IMR-90 (cell line): ENCODE measurements at regions not wholly inside any gene's neighbourhood (a gene's known extent, or its start where the extent isn't known, plus 50 kb on each side); places are given as distances from the start of the nearest gene placed in this dataset.

Source experiments
- ATAC-seq: fragments of 200-7000 bp; cut with Tn5 transposase; 2 replicates; pipeline ENCODE4 v1.9.1; 2020; ENCODE audit warnings: low read depth, mild to moderate bottlenecking, moderate library complexity
- BruUV-seq: library from RNA; stranded (reverse); fragments of 400-500 nt; replicated peaks from 2 replicates; lab custom pipeline; 2021; lab: Mats Ljungman, UMichigan
- CTCF ChIA-PET: fragments of 300-600 bp; formaldehyde crosslinking; extraction: SDS; loops from one replicate; lab custom pipeline; 2021; ENCODE audit warnings: antibody characterized with exemption; lab: Yijun Ruan, JAX
- POLR2A ChIA-PET: fragments of 300-600 bp; sonication (Branson Sonifier 250); formaldehyde crosslinking; loops from one replicate; lab custom pipeline; 2022; ENCODE audit warnings: antibody characterized with exemption; ENCODE audit not compliant: unreplicated experiment; lab: Charles Lee
- DNase-seq: peaks from one replicate; pipeline ENCODE4 v3.0.0; 2013
- H2AFZ ChIP-seq: replicated peaks from 2 replicates; pipeline ENCODE3; 2013; ENCODE audit warnings: low read length, mild to moderate bottlenecking; ENCODE audit not compliant: poor library complexity
- H2AK5ac ChIP-seq: 2 replicates; pipeline ENCODE4 v1.6.1; 2013; ENCODE audit warnings: low read depth, low read length, inconsistent platforms
- H2AK9ac ChIP-seq: replicated peaks from 2 replicates; pipeline ENCODE3; 2013; ENCODE audit warnings: mild to moderate bottlenecking, low read depth, low read length, moderate library complexity; ENCODE audit not compliant: poor library complexity
- H2BK120ac ChIP-seq: 2 replicates; pipeline ENCODE4 v1.6.1; 2013; ENCODE audit warnings: low read depth, low read length, inconsistent platforms
- H2BK15ac ChIP-seq: 3 replicates; pipeline ENCODE4 v1.6.1; 2013; ENCODE audit warnings: low read depth, low read length, inconsistent platforms
- H2BK20ac ChIP-seq: 2 replicates; pipeline ENCODE4 v1.6.1; 2013; ENCODE audit warnings: low read depth, mild to moderate bottlenecking, inconsistent platforms, low read length, moderate library complexity
- H2BK5ac ChIP-seq: 2 replicates; pipeline ENCODE4 v1.6.1; 2013; ENCODE audit warnings: mild to moderate bottlenecking, low read depth, low read length, inconsistent platforms; ENCODE audit not compliant: poor library complexity, severe bottlenecking
- H3K14ac ChIP-seq: replicated peaks from 2 replicates; pipeline ENCODE4 v1.6.1; 2013; ENCODE audit warnings: low read depth, low read length, inconsistent platforms
- H3K18ac ChIP-seq: 2 replicates; pipeline ENCODE4 v1.6.1; 2013; ENCODE audit warnings: low read depth, low read length, control low read depth
- H3K23ac ChIP-seq: 2 replicates; pipeline ENCODE4 v1.6.1; 2013; ENCODE audit warnings: low read depth, low read length, inconsistent platforms
- H3K27ac ChIP-seq: 2 replicates; pipeline ENCODE4 v1.5.1; 2013; ENCODE audit warnings: mild to moderate bottlenecking, control low read depth, low read length; ENCODE audit not compliant: insufficient read depth
- H3K27me3 ChIP-seq: 2 replicates; pipeline ENCODE4 v1.6.1; 2013; ENCODE audit warnings: low read length; ENCODE audit not compliant: control insufficient read depth, insufficient read depth
- H3K36me3 ChIP-seq: 2 replicates; pipeline ENCODE4 v1.6.1; 2013; ENCODE audit warnings: low read length, mixed read lengths; ENCODE audit not compliant: control insufficient read depth, insufficient read depth
- H3K4ac ChIP-seq: 2 replicates; pipeline ENCODE4 v1.6.1; 2013; ENCODE audit warnings: low read depth, low read length, inconsistent platforms
- H3K4me1 ChIP-seq: 2 replicates; pipeline ENCODE4 v1.6.1; 2013; ENCODE audit warnings: low read length, mixed read lengths; ENCODE audit not compliant: control insufficient read depth, insufficient read depth
- H3K4me2 ChIP-seq: 2 replicates; pipeline ENCODE4 v1.6.1; 2013; ENCODE audit warnings: low read depth, mild to moderate bottlenecking, control low read depth, low read length, moderate library complexity
- H3K4me3 ChIP-seq: 2 replicates; pipeline ENCODE4 v1.5.1; 2013; ENCODE audit warnings: low read depth, mild to moderate bottlenecking, control low read depth, low read length, moderate library complexity; ENCODE audit not compliant: insufficient read depth
- H3K56ac ChIP-seq: 2 replicates; pipeline ENCODE4 v1.6.1; 2013; ENCODE audit warnings: low read length, inconsistent platforms; ENCODE audit not compliant: insufficient read depth; ENCODE audit errors: extremely low read depth
- H3K79me1 ChIP-seq, 2 experiments: 2 replicates each; pipeline ENCODE4 v1.6.1; 2013; ENCODE audit warnings: low read length in 2 of 2, inconsistent platforms in 1 of 2, low read depth in 1 of 2
- H3K9ac ChIP-seq: 2 replicates; pipeline ENCODE4 v1.6.1; 2013; ENCODE audit warnings: low read depth, low read length, control low read depth
- H3K9me1 ChIP-seq: 2 replicates; pipeline ENCODE4 v1.6.1; 2013; ENCODE audit warnings: low read length, inconsistent platforms; ENCODE audit not compliant: insufficient read depth
- H3K9me3 ChIP-seq: 2 replicates; pipeline ENCODE4 v1.6.1; 2013; ENCODE audit warnings: low read length; ENCODE audit not compliant: control insufficient read depth, insufficient read depth
- H4K20me1 ChIP-seq: 2 replicates; pipeline ENCODE4 v1.6.1; 2013; ENCODE audit warnings: low read length, inconsistent platforms; ENCODE audit not compliant: insufficient read depth
- H4K5ac ChIP-seq: 2 replicates; pipeline ENCODE4 v1.6.1; 2013; ENCODE audit warnings: mild to moderate bottlenecking, low read depth, low read length, control low read depth
- H4K8ac ChIP-seq, 2 experiments: 2 replicates each; pipeline ENCODE4 v1.6.1; 2013; ENCODE audit warnings: low read depth in 2 of 2, low read length in 2 of 2, control low read depth in 1 of 2, inconsistent platforms in 1 of 2
- H4K91ac ChIP-seq: 2 replicates; pipeline ENCODE4 v1.6.1; 2013; ENCODE audit warnings: low read depth, low read length, inconsistent platforms; ENCODE audit not compliant: insufficient read depth
- BHLHE40 ChIP-seq: fragments of 150-350 bp; IDR thresholded peaks from 2 replicates; pipeline ENCODE4 v1.6.1; 2016; ENCODE audit warnings: mild to moderate bottlenecking, low read depth, low read length
- CEBPB ChIP-seq: IDR thresholded peaks from 2 replicates; pipeline ENCODE4 v1.6.1; 2012; ENCODE audit warnings: low read depth, low read length, improper control_type of control experiment
- CHD1 ChIP-seq: IDR thresholded peaks from 2 replicates; pipeline ENCODE4 v1.6.1; 2012; ENCODE audit warnings: low read depth, low read length, improper control_type of control experiment
- CTCF ChIP-seq: conservative IDR thresholded peaks from 2 replicates; pipeline ENCODE4 v1.5.1; 2012; ENCODE audit warnings: mild to moderate bottlenecking, low read depth, low read length, improper control_type of control experiment
- ELK1 ChIP-seq: fragments of 150-350 bp; IDR thresholded peaks from 2 replicates; pipeline ENCODE4 v1.6.1; 2016; ENCODE audit warnings: low read depth, mild to moderate bottlenecking, low read length, moderate library complexity, borderline replicate concordance
- MAFK ChIP-seq: IDR thresholded peaks from 2 replicates; pipeline ENCODE4 v1.6.1; 2012; ENCODE audit warnings: low read depth, low read length, improper control_type of control experiment
- MAZ ChIP-seq: IDR thresholded peaks from 2 replicates; pipeline ENCODE4 v1.6.1; 2012; ENCODE audit warnings: low read depth, mild to moderate bottlenecking, low read length, improper control_type of control experiment, moderate library complexity, borderline replicate concordance
- MXI1 ChIP-seq: IDR thresholded peaks from 2 replicates; pipeline ENCODE4 v1.6.1; 2012; ENCODE audit warnings: low read depth, mild to moderate bottlenecking, low read length, moderate library complexity, borderline replicate concordance
- NFE2L2 ChIP-seq: fragments of 150-350 bp; IDR thresholded peaks from 2 replicates; pipeline ENCODE4 v1.6.1; 2016; ENCODE audit warnings: low read depth, mild to moderate bottlenecking, low read length
- POLR2A ChIP-seq: IDR thresholded peaks from 2 replicates; pipeline ENCODE4 v1.6.1; 2012; ENCODE audit warnings: mild to moderate bottlenecking, low read depth, low read length
- RAD21 ChIP-seq: IDR thresholded peaks from 2 replicates; pipeline ENCODE4 v1.6.1; 2012; ENCODE audit warnings: low read length, improper control_type of control experiment
- RCOR1 ChIP-seq: IDR thresholded peaks from 2 replicates; pipeline ENCODE4 v1.6.1; 2012; ENCODE audit warnings: mild to moderate bottlenecking, low read length, improper control_type of control experiment; ENCODE audit not compliant: insufficient replicate concordance
- RFX5 ChIP-seq: IDR thresholded peaks from 2 replicates; pipeline ENCODE4 v1.8.0; 2012; ENCODE audit warnings: low read depth, mild to moderate bottlenecking, low read length, moderate library complexity
- SMC3 ChIP-seq: fragments of 150-350 bp; IDR thresholded peaks from 2 replicates; pipeline ENCODE4 v1.6.1; 2016; ENCODE audit warnings: low read depth, mild to moderate bottlenecking, antibody characterized with exemption, low read length, moderate library complexity
- USF2 ChIP-seq: fragments of 150-350 bp; IDR thresholded peaks from 2 replicates; pipeline ENCODE4 v1.6.1; 2017; ENCODE audit warnings: mild to moderate bottlenecking, antibody characterized with exemption, low read length, low read depth
- WGBS, 2 experiments: methylation state at CpG; one replicate each; pipeline versions ENCODE4 v1.1.5 to v1.1.7; 2013; ENCODE audit warnings: missing lambda C conversion rate in 2 of 2; ENCODE audit not compliant: insufficient read length in 1 of 2; ENCODE audit errors: extremely low coverage in 2 of 2; 5-methylcytosine and 5-hydroxymethylcytosine counted together
- dilution Hi-C: fragments of 300-500 bp; cut with HindIII; formaldehyde crosslinking; loops from one replicate; pipeline ENCODE4 v1.14.3; 2018; ENCODE audit warnings: low sequenced_read_pairs; ENCODE audit not compliant: unreplicated experiment
- in situ Hi-C: fragments of 300-500 bp; cut with MboI; formaldehyde crosslinking; loops from 3 replicates; pipeline ENCODE4 v1.14.3; 2019; ENCODE audit warnings: low sequenced_read_pairs, inconsistent platforms, mixed read lengths
- intact Hi-C: fragments of 100-400 bp; cut with micrococcal nuclease; formaldehyde crosslinking; loops from 2 replicates; pipeline ENCODE4 v1.10.0; 2022

GRCh38 chr7:81030472-81030871 lies 111.6 kb upstream of the SEMA3C start:
- Histone ChIP-seq H4K91ac (no peak overlapping the region), H3K36me3 (no peaks in the 10 kb centered on the region), H4K20me1 (no peaks in the 10 kb centered on the region), H2AFZ (no peak overlapping the region), H3K79me1 (no peaks in the 10 kb centered on the region), H2BK20ac (no peak overlapping the region), H2BK15ac (no peak overlapping the region), H3K4me1 (no peaks in the 10 kb centered on the region), H3K9ac (no peak overlapping the region), H3K4ac (no peak overlapping the region), H3K4me3 (no peak overlapping the region), H3K4me2 (no peak overlapping the region), H3K27ac (no peak overlapping the region), H3K18ac (no peak overlapping the region), H4K8ac (no peak overlapping the region), H4K5ac (no peak overlapping the region), H2BK120ac (no peak overlapping the region), H3K56ac (no peak overlapping the region), H2AK5ac (no peak overlapping the region), H3K9me3 (no peaks in the 10 kb centered on the region), H3K9me1 (no peaks in the 10 kb centered on the region), H3K23ac (no peak overlapping the region), H3K27me3 (no peaks in the 10 kb centered on the region), H2AK9ac (no peak overlapping the region), H3K14ac (no peak overlapping the region), H2BK5ac (no peak overlapping the region)
- POLR2A ChIA-PET = no interaction called here
- 100% methylated on average over 1 of the region's 3 CpGs; no CpG with 5 or more reads in 1 of the 2 experiments for WGBS, 2 experiments
- dilution Hi-C loops = no loop called here
- in situ Hi-C loops = no loop called here
- ATAC-seq = no peak
- BruUV-seq = no TSS peak
- DNase-seq = no peak
- intact Hi-C loops = no loop called here
- no peak for TF ChIP-seq BHLHE40
- no peak for TF ChIP-seq POLR2A
- no peak for TF ChIP-seq NFE2L2
- TF ChIP-seq MAZ = no peak
- TF ChIP-seq SMC3 = no peak
- TF ChIP-seq MXI1 = no peak
- TF ChIP-seq RFX5 = no peak
- no peak for TF ChIP-seq USF2
- no peak for TF ChIP-seq RCOR1
- no peak for TF ChIP-seq ELK1
- no peak for TF ChIP-seq CEBPB
- TF ChIP-seq CHD1 = no peak
- TF ChIP-seq CTCF = no peak
- no peak for TF ChIP-seq RAD21
- TF ChIP-seq MAFK = no peak
- CTCF ChIA-PET = no interaction called here
